ENCODE measurements at regions not wholly inside any gene's neighbourhood (a gene's known extent, or its start where the extent isn't known, plus 50 kb on each side); places are given as distances from the start of the nearest gene placed in this dataset.

GRCh38 chr22:22397292-22397870 is 111.2 kb downstream of the ZNF280B start:
- no peak for DNase-seq

DNA sequence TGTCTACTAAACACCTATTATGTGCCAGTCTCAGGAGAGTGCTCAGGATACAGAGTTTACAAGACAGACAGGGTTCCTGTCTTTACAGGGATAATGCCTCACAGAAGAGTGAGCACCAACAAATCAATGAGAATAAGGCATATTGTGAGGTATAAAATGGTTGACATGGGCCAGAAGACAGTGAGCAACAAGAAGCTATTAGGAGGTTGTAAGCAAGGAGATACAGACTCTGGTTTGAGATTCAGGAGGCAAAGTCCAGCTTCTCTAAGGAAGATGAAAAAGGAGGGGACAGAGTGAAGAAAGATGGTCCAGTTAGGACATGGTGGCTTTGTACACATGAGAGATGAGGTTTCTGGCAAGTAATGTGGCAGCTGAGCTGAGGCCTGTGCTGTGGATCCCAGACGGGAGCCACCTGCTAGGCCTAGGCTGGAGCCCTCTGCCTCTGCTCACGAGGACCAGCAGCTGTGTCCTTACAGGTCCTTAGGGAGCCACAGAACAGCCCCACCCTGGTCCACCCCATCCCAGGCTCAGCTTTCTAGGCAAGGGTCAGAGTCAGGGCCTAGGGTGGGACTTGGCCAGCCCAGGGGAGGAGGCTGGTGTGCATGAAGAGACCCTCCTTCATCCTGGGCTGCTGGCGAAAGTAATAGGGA is 110.5 kb downstream of the ZNF280B start:
- no peak for DNase-seq

DNA sequence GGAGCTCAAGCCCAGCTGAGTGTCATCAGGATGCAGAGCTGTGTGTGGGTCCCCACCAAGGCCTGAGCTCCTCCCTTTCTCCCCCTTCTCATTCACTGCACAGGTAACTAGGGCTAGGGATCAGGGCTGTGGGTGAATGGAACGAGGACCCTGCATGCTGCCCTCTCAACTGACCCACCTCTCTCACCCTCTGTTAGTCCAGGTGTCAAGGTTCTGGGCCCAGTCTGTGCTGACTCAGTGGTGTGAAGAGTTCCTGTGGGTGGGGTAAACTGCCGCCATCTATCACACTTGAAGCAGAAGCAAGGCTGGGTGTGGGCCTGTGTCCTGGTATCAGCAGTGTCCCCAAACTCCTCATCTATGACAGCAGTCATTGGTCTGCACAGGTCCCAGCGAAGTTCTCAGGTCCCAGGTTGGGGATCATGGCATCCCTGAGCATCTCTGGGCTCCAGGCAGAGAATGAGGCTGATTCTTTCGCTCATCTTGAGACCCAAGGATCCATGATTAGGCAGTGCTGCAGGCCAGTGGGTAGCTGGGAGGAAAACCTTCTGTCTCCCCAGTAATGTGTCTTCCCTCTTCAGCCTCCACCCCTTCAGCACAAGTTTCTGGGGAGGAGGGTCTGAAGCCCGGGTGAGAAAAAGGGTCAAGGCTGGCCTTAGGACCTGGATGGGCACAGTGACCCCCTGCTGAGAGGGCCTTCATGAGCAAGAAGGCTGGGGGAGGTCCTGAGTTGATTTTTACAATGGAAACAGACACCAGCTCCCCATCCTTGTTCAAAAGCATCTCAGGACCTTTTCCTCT is 109.8 kb downstream of the ZNF280B start:
- no peak for DNase-seq

- no peak for DNase-seq
Observed at GRCh38 chr22:22400099-22400498, 108.4 kb downstream of the ZNF280B start.

DNA sequence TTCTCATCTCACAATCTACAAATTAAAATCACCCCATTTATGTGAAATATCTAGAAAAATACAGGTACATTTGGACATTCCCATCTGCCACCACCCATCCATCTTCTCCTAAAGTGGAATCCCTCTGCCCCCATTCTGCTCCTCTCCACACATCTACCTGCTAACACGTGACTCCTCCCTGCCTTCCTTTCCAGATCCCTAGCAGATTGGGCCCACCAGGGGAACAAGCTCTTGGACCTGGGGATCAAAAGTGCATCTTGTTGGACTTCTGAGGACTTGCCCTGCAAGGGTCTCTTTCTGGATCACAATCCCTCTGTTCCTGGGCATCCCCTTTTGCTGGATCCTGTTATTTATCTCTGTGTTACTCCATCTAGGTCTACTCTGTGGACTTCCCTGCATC is 107.6 kb downstream of the ZNF280B start:
- DNase-seq = no peak

GRCh38 chr22:22401381-22401780 is 107.2 kb downstream of the ZNF280B start:
- DNase-seq = no peak

- DNase-seq = no peak
Observed at GRCh38 chr22:22403306-22403705, 105.2 kb downstream of the ZNF280B start.

- DNase-seq = no peak
Observed at GRCh38 chr22:22403771-22404170, 104.8 kb downstream of the ZNF280B start.

- DNase-seq = no peak
Observed at GRCh38 chr22:22404598-22405284, 103.8 kb downstream of the ZNF280B start.

DNA sequence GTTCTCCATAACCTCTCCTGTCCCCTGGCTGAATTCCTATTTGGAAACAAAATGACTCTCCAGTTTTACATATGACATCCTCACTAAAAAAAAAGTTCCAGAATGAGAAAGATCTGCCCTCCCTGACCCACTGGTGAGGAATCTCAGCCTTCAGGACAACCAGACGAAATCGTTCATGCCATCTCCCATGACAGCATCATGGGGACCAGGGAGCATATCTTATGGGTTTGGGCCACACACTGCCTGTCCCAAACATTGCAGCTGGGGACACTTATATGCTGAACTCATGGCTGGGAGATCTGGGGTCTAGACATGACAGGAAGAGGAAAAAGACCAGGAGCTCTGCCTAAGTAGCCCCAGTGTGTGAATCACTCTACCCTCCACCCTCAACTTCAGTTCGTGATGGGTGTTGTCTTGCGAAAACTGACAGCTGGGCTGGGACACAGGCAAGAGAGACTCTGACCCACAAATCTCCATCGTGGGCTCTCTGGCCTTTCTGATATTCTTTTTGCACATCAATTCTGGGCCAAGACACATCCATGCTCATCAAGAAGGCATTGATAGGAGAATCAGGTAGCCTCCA is 102.0 kb downstream of the ZNF280B start:
- DNase-seq = no peak

DNA sequence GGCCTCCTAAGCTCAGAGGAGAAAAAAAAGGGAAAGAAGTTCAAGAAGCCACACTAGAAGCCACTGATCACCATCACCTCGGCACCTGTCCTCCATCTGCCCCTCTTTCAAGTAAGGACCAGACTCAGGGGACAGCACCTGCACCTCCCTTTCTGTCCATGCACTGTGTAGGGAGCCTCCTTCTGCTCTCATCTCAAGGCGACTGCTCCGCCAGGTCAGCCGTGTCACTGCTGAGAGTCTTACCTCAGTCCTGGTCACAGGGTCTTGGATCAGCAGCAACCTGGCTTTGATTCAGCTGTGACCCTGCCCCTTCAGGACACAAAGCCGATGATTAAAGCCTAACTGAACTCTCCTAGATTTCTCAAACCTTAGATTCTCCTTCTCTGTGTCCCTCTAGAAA is 101.5 kb downstream of the ZNF280B start:
- DNase-seq = no peak

GRCh38 chr22:22408269-22408668 is 100.3 kb downstream of the ZNF280B start:
- DNase-seq = no peak

- DNase-seq = no peak
Observed at GRCh38 chr22:22408731-22409696, 99.5 kb downstream of the ZNF280B start.

GRCh38 chr22:22410121-22410520 is 98.4 kb downstream of the ZNF280B start:
- DNase-seq = no peak

- no peak for DNase-seq
Observed at GRCh38 chr22:22410677-22411076, 97.9 kb downstream of the ZNF280B start.

DNA sequence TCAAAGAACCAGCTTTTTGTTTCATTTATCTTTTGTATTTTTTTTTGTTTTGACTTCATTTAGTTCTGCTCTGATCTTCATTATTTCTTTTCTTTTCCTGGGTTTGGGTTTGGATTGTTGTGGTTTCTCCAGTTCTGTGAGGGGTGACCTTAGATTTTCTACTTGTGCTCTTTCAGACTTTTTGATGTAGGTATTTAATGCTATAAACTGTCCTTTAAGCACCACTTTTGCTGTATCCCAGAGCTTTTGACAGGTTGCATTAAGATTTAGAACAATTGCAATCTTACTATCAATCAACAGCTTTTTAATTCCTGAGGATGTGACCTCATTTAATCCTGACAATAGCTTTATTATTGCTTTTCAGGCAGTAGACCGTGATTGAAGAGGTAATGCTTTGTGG is 94.3 kb downstream of the ZNF280B start:
- no peak for DNase-seq

GRCh38 chr22:22417495-22418162 is 90.9 kb downstream of the ZNF280B start:
- no peak for DNase-seq

DNA sequence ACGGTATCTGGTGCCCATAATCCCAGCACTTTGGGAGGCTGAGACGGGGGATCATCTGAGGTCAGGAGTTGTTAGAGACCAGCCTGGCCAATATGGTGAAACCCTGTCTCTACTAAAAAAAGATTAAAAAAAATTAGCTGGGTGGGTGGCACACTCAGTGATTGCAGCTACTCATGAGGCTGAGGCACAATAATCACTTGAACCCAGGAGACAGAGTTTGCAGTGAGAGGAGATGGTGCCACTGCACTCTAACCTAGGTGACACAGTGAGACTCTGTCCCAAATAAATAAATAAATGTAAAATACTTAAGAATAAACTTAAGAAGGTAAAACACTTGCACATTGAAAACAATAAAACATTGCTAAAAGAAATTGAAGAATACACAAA is 90.4 kb downstream of the ZNF280B start:
- no peak for DNase-seq

DNA sequence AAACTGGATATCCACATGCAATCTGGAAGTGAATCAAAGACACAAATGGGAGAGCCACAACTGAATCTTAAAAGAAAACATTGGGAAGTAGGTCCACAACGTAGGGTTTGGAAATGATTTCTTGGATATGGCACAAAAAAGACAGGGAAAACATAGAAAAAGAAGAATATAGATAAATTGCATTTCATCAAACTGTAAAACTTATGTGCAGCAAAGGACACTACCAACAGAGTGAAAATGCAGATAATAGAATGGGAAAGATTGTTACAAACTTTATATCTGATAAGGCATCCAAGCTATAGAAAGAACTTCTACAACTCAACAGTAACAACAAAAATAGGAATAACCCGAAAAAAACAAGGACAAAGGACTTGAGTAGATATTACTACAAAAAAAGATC is 89.6 kb downstream of the ZNF280B start:
- DNase-seq = no peak

DNA sequence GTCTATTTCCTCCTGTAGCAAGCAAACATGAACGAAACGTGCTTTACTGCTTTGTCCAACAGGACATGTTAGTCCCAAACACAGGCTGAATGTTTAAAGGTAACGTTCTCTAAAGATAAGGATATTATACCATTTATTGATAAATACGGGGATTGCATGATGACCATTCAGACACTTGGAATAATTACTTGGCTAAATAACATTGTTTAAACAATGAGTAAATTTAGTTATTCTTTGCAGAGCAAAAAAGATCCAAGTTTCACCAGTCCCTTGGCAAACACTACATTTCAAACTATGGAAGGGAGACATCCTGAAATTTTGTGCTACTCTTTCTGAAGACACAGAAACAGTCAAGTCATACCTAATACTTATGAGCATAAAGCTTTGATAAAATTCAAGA is 88.0 kb downstream of the ZNF280B start:
- no peak for DNase-seq

- no peak for DNase-seq
Observed at GRCh38 chr22:22421392-22421791, 87.2 kb downstream of the ZNF280B start.
